ENCODE measurements at regions not wholly inside any gene's neighbourhood (a gene's known extent, or its start where the extent isn't known, plus 50 kb on each side); places are given as distances from the start of the nearest gene placed in this dataset.

DNA sequence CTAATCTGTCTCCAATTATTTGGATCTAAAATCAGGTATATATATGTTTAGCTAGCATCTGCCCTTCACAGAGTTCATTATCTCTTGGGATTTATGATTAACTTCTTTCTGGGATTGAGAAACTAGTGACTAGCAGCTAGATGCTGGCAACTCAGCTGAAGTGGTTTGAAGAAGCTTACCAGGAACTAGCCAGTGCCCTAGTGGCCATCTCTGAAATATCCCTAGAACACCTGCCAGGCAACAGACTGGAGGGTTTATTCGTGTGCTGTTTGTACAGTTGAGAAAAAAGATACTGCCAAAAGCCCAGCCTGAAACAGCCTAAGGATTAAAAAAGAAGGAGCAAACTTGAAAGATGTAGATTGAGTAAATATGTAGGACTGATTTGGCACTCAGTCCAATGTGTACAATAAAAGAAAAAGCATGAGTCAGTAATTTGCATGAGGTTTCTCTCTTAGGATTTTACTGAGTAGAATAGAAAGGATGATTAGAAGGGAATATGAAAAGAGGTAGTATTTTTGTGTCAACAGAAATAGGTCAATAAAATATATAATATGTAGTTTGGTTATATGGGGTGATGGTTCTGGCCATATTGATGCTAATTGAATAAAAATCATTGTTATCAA is 1144.6 kb upstream of the ADGRL2 start:
- H3K4me1 ChIP-seq (replicated peaks in 1 of 2) = no peaks in the 10 kb centered on the region
- no peaks in the 10 kb centered on the region for H3K9me3 ChIP-seq (replicated peaks in 1 of 3)
- no peaks in the 10 kb centered on the region for H3K36me3 ChIP-seq (replicated peaks in 1 of 2)
- no peak for DNase-seq
- intact Hi-C loops (cut with DNase I) = no loop called here
- H3K27me3 ChIP-seq = no peaks in the 10 kb centered on the region
- H3K27ac ChIP-seq = no peak overlapping the region
- 48 to 64% (median 54%) methylated on average over 1 of the region's 1 CpG for WGBS, 4 donors
- H3K4me3 ChIP-seq = no peak overlapping the region
- TF ChIP-seq, protein P1, sequence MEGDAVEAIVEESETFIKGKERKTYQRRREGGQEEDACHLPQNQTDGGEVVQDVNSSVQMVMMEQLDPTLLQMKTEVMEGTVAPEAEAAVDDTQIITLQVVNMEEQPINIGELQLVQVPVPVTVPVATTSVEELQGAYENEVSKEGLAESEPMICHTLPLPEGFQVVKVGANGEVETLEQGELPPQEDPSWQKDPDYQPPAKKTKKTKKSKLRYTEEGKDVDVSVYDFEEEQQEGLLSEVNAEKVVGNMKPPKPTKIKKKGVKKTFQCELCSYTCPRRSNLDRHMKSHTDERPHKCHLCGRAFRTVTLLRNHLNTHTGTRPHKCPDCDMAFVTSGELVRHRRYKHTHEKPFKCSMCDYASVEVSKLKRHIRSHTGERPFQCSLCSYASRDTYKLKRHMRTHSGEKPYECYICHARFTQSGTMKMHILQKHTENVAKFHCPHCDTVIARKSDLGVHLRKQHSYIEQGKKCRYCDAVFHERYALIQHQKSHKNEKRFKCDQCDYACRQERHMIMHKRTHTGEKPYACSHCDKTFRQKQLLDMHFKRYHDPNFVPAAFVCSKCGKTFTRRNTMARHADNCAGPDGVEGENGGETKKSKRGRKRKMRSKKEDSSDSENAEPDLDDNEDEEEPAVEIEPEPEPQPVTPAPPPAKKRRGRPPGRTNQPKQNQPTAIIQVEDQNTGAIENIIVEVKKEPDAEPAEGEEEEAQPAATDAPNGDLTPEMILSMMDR (IDR thresholded peaks at IDR 0.05) = peak in 3 of 6 experiments; percentile 13 to 24 (median 17)
- TF ChIP-seq POLR2A (IDR thresholded peaks at IDR 0.05) = no peak

DNA sequence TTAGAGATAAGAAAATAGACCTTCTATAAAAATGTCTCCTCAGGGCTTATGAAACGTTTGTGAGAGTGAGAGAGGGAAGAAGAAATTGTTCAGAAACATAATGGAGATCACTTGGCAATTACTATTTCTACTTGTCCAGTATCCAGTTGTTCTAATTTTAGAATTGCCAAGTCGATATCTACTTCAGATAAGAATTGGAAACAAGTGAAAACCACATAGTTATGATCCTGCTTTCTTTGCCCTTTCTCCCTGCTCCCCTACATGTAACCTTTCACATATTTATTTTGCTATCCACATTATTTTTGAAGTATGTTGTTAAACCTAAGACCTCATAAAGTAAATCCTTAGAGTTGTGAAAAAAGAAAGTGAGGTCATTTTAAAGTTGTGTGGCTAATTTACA is 1154.7 kb upstream of the ADGRL2 start:
- Histone ChIP-seq H3K36me3 (replicated peaks in 1 of 2) (no peaks in the 10 kb centered on the region), H3K4me3 (no peak overlapping the region), H3K4me1 (replicated peaks in 1 of 2) (no peaks in the 10 kb centered on the region), H3K27ac (no peak overlapping the region), H3K9me3 (replicated peaks in 1 of 3) (no peaks in the 10 kb centered on the region), H3K27me3 (no peaks in the 10 kb centered on the region)
- no peak for TF ChIP-seq POLR2A (IDR thresholded peaks at IDR 0.05)
- TF ChIP-seq, protein P1 (IDR thresholded peaks at IDR 0.05) = no peak
- WGBS, 4 donors = 6 to 19% (median 15%) methylated on average over 2 of the region's 2 CpGs
- DNase-seq = no peak
- intact Hi-C loops (cut with DNase I) = no loop called here

DNA sequence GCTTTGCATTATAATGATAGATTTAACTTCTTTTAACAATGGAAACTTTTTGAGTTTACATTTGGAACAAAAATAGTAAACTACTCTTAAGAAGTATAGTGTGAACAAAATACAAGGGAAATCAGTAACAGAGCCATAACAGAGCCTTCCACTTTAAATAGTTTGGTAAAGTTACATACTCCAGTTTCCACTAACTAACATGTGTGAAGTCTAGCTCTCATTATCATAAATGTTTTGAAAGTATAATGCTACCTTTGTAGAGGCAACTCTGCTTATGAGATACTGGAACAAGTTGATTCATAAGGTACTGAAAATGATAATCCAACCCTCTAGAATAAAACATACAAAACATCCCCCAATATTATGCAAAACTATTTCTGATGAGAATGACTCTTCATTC is 1155.1 kb upstream of the ADGRL2 start:
- intact Hi-C loops (cut with DNase I) = no loop called here
- Histone ChIP-seq H3K36me3 (replicated peaks in 1 of 2) (no peaks in the 10 kb centered on the region), H3K4me1 (replicated peaks in 1 of 2) (no peaks in the 10 kb centered on the region), H3K27me3 (no peaks in the 10 kb centered on the region), H3K27ac (no peak overlapping the region), H3K4me3 (no peak overlapping the region), H3K9me3 (replicated peaks in 1 of 3) (no peaks in the 10 kb centered on the region)
- TF ChIP-seq, protein P1 (IDR thresholded peaks at IDR 0.05) = no peak
- no peak for TF ChIP-seq POLR2A (IDR thresholded peaks at IDR 0.05)
- no peak for DNase-seq

DNA sequence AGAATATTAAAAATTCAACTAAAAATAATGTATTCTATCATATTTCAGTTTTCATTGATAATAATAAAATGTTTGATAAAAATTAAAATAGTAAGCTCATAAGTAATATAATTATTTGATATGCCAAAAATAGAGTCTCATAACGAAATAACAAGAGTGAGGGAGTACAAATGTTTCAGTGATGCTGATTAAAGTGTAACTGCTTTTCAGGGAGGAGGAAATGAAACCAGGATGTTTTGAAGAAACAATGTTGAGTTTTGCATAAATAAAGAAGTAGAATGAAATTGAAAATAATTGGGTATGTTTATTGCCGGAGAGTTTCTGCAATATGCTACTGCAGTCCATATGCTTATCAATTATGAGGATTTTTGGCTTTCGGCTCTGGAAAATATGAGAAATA is 1159.8 kb upstream of the ADGRL2 start:
- WGBS, 4 donors = 77 to 83% (median 80%) methylated on average over 3 of the region's 3 CpGs
- no peak overlapping the region for H3K27ac ChIP-seq
- intact Hi-C loops (cut with DNase I) = no loop called here

More for the DNA sequence above, 1159.8 kb upstream of the ADGRL2 start:
- H3K4me1 ChIP-seq (replicated peaks in 1 of 2) = no peaks in the 10 kb centered on the region
- TF ChIP-seq POLR2A (IDR thresholded peaks at IDR 0.05) = no peak
- TF ChIP-seq, protein P1 (IDR thresholded peaks at IDR 0.05) = no peak
- DNase-seq = no peak
- H3K4me3 ChIP-seq = no peak overlapping the region
- no peaks in the 10 kb centered on the region for H3K27me3 ChIP-seq
- H3K9me3 ChIP-seq (replicated peaks in 1 of 3) = no peaks in the 10 kb centered on the region
- H3K36me3 ChIP-seq (replicated peaks in 1 of 2) = no peaks in the 10 kb centered on the region

Data from adrenal gland (tissue), 9 donors.